ENCODE measurements at regions not wholly inside any gene's neighbourhood (a gene's known extent, or its start where the extent isn't known, plus 50 kb on each side); places are given as distances from the start of the nearest gene placed in this dataset.

- Histone ChIP-seq H3K79me2 (ENCODE audit: control insufficient read depth, insufficient read depth, low read length) (no peaks in the 10 kb centered on the region), H3K9ac (ENCODE audit: low read length) (no peak overlapping the region), H4K20me1 (ENCODE audit: control insufficient read depth, insufficient read depth, low read length, poor library complexity, severe bottlenecking) (no peaks in the 10 kb centered on the region), H3K27me3 (replicated peaks in 1 of 4; ENCODE audit: control extremely low read depth in 1 of 4, control insufficient read depth in 3 of 4, insufficient read depth in 4 of 4, low read length in 3 of 4) (no peaks in the 10 kb centered on the region), H3K4me1 (ENCODE audit: control insufficient read depth in 2 of 2, insufficient read depth in 2 of 2, low read length in 2 of 2) (peaks cover 32 to 80% of the 10 kb centered on the region in 2 donors), H3K4me2 (replicated peaks; ENCODE audit: low read depth, low read length, poor library complexity, severe bottlenecking) (peak overlapping the region; percentile 19), H3K36me3 (replicated peaks in 1 of 2; ENCODE audit: control extremely low read depth in 1 of 2, control insufficient read depth in 1 of 2, extremely low read depth in 1 of 2, insufficient read depth in 2 of 2, low read length in 1 of 2) (no peaks in the 10 kb centered on the region), H3K4me3 (ENCODE audit: control extremely low read depth in 1 of 5, extremely low read depth in 1 of 5, insufficient read depth in 1 of 5, low read depth in 2 of 5, low read length in 4 of 5) (no peak overlapping the region), H3K27ac (ENCODE audit: low read length in 2 of 2) (no peak overlapping the region), H2AFZ (ENCODE audit: insufficient read depth, low read depth, low read length, poor library complexity, severe bottlenecking) (no peak overlapping the region), H3K9me3 (ENCODE audit: control extremely low read depth in 1 of 3, control insufficient read depth in 2 of 3, insufficient read depth in 1 of 3, low read length in 2 of 3) (no peaks in the 10 kb centered on the region)
- TF ChIP-seq EZH2 (IDR thresholded peaks at IDR 0.05; ENCODE audit: borderline replicate concordance, insufficient read depth, low read depth, low read length, poor library complexity, severe bottlenecking) (no peak), CTCF (IDR thresholded peaks at IDR 0.05) (no peak)
- CTCF ChIA-PET, result interaction anchor here (0.6 to 6.3 kb wide), 10 partner anchors 12 to 102 kb away, joined by 3 to 44 read pairs (median 4); no protein-coding TSS in a partner anchor
- ATAC-seq (ENCODE audit: low read depth) (no peak), DNase-seq (no peak)
- Mint-ChIP-seq H3K4me3 (peak overlapping the region; percentile 30), H3K27me3 (no peaks in the 10 kb centered on the region), H3K27ac (peak overlapping the region; percentile 86), H3K9me3 (ENCODE audit: insufficient read depth) (no peaks in the 10 kb centered on the region), H3K4me1 (peaks cover 93% of the 10 kb centered on the region)
- WGBS (ENCODE audit: insufficient coverage), result 90% methylated on average over 10 of the region's 15 CpGs
- intact Hi-C loops (cut with micrococcal nuclease), result loop anchor here (5.0 kb wide), 1 partner anchor 39 kb away; no protein-coding TSS in a partner anchor
- POLR2A ChIA-PET, result interaction anchor here (0.8 to 1.4 kb wide), 6 partner anchors 14 to 64 kb away, joined by 3 to 4 read pairs (median 3); no protein-coding TSS in a partner anchor
Observed at GRCh38 chr14:22492622-22493542, 96.1 kb downstream of the DAD1 start.
